Hepatocyte (in vitro differentiated cells): ENCODE measurements at regions not wholly inside any gene's neighbourhood (a gene's known extent, or its start where the extent isn't known, plus 50 kb on each side); places are given as distances from the start of the nearest gene placed in this dataset.

Experiments
- DNase-seq: peaks from one replicate; pipeline ENCODE4 v3.0.0-alpha.2; 2016; ENCODE audit warnings: low spot score
- H2AFZ ChIP-seq: fragments of 200-600 bp; sonication (generic); 2 replicates; pipeline ENCODE4 v1.6.0; 2016; ENCODE audit warnings: antibody characterized with exemption, mild to moderate bottlenecking
- H3K27ac ChIP-seq: fragments of 200-600 bp; sonication (generic); 2 replicates; pipeline ENCODE4 v1.5.1; 2016; ENCODE audit warnings: mild to moderate bottlenecking
- H3K27me3 ChIP-seq: fragments of 200-600 bp; sonication (generic); 2 replicates; pipeline ENCODE4 v1.6.1; 2016
- H3K36me3 ChIP-seq: fragments of 200-600 bp; sonication (generic); replicated peaks from 2 replicates; pipeline ENCODE4 v1.5.1; 2016; ENCODE audit warnings: low read depth; ENCODE audit not compliant: insufficient read depth
- H3K4me1 ChIP-seq: fragments of 200-600 bp; sonication (generic); 2 replicates; pipeline ENCODE4 v1.5.1; 2016; ENCODE audit warnings: mild to moderate bottlenecking, moderate library complexity; ENCODE audit not compliant: insufficient read depth
- H3K4me2 ChIP-seq: fragments of 200-600 bp; sonication (generic); 2 replicates; pipeline ENCODE4 v1.6.0; 2016
- H3K4me3 ChIP-seq: fragments of 200-600 bp; sonication (generic); 2 replicates; pipeline ENCODE4 v1.5.1; 2016; ENCODE audit warnings: mild to moderate bottlenecking
- H3K79me2 ChIP-seq: fragments of 200-600 bp; sonication (generic); 2 replicates; pipeline ENCODE4 v1.6.0; 2017; ENCODE audit warnings: mild to moderate bottlenecking
- H3K9me2 ChIP-seq: fragments of 200-600 bp; sonication (generic); replicated peaks from 2 replicates; pipeline ENCODE4 v1.6.0; 2017; ENCODE audit warnings: mild to moderate bottlenecking; ENCODE audit not compliant: insufficient read depth
- H3K9me3 ChIP-seq: fragments of 200-600 bp; sonication (generic); 2 replicates; pipeline ENCODE4 v1.5.1; 2016; ENCODE audit warnings: low read depth, mild to moderate bottlenecking
- H4K20me1 ChIP-seq: fragments of 200-600 bp; sonication (generic); 2 replicates; pipeline ENCODE4 v1.6.0; 2016; ENCODE audit warnings: mild to moderate bottlenecking; ENCODE audit not compliant: insufficient read depth, poor library complexity, severe bottlenecking
- CTCF ChIP-seq: fragments of 200-600 bp; sonication (generic); IDR thresholded peaks from 2 replicates; pipeline ENCODE4 v1.5.1; 2016; ENCODE audit warnings: antibody characterized with exemption, mild to moderate bottlenecking; ENCODE audit not compliant: poor library complexity
- EZH2 ChIP-seq: fragments of 200-600 bp; sonication (generic); IDR thresholded peaks from 2 replicates; pipeline ENCODE4 v1.6.1; 2016; ENCODE audit warnings: antibody characterized with exemption, mild to moderate bottlenecking, borderline replicate concordance
- EZH2phosphoT487 ChIP-seq: fragments of 200-600 bp; sonication (generic); IDR thresholded peaks from one replicate; pipeline ENCODE4 v1.6.1; 2018; ENCODE audit warnings: antibody characterized with exemption, mild to moderate bottlenecking, low read depth, moderate library complexity; ENCODE audit not compliant: unreplicated experiment, severe bottlenecking
- WGBS: methylation state at CpG from one replicate; pipeline ENCODE4 v1.1.6; 2016; ENCODE audit warnings: low lambda C conversion rate; ENCODE audit errors: missing lambda C conversion rate; 5-methylcytosine and 5-hydroxymethylcytosine counted together

- Histone ChIP-seq H3K4me2 (no peak overlapping the region), H3K27me3 (no peaks in the 10 kb centered on the region), H3K27ac (no peak overlapping the region), H3K9me2 (no peaks in the 10 kb centered on the region), H4K20me1 (no peaks in the 10 kb centered on the region), H3K36me3 (no peaks in the 10 kb centered on the region), H3K79me2 (no peaks in the 10 kb centered on the region), H3K9me3 (no peaks in the 10 kb centered on the region), H2AFZ (no peak overlapping the region), H3K4me3 (no peak overlapping the region), H3K4me1 (no peaks in the 10 kb centered on the region)
- DNase-seq: no peak
- TF ChIP-seq EZH2 (no peak), CTCF (no peak)
Observed at GRCh38 chr1:188660572-188660971, 1817.1 kb downstream of the BRINP3 start.

GRCh38 chr1:188665477-188665876, 1812.2 kb downstream of the BRINP3 start:
- H3K9me2 ChIP-seq: no peaks in the 10 kb centered on the region
- H3K79me2 ChIP-seq: no peaks in the 10 kb centered on the region

GRCh38 chr1:188668083-188668482, 1809.6 kb downstream of the BRINP3 start:
- no peaks in the 10 kb centered on the region for H3K36me3 ChIP-seq
- 96% methylated on average over 2 of the region's 2 CpGs for WGBS
- no peaks in the 10 kb centered on the region for H3K79me2 ChIP-seq
- no peak overlapping the region for H3K4me3 ChIP-seq
- H4K20me1 ChIP-seq: no peaks in the 10 kb centered on the region
- no peak for DNase-seq
- no peaks in the 10 kb centered on the region for H3K4me1 ChIP-seq
- H2AFZ ChIP-seq: no peak overlapping the region
- H3K27ac ChIP-seq: no peak overlapping the region
- no peaks in the 10 kb centered on the region for H3K9me2 ChIP-seq
- TF ChIP-seq EZH2: no peak
- H3K9me3 ChIP-seq: no peaks in the 10 kb centered on the region
- H3K27me3 ChIP-seq: no peaks in the 10 kb centered on the region
- no peak overlapping the region for H3K4me2 ChIP-seq

More at GRCh38 chr1:188665477-188665876, 1812.2 kb downstream of the BRINP3 start:
- no peaks in the 10 kb centered on the region for H3K27me3 ChIP-seq
- no peak overlapping the region for H3K4me3 ChIP-seq
- H3K4me1 ChIP-seq: no peaks in the 10 kb centered on the region
- no peaks in the 10 kb centered on the region for H3K36me3 ChIP-seq
- H3K27ac ChIP-seq: no peak overlapping the region
- H3K9me3 ChIP-seq: no peaks in the 10 kb centered on the region
- H4K20me1 ChIP-seq: no peaks in the 10 kb centered on the region
- TF ChIP-seq EZH2phosphoT487 (no peak), EZH2 (no peak), CTCF (no peak)
- 83% methylated on average over 4 of the region's 4 CpGs for WGBS
- no peak overlapping the region for H2AFZ ChIP-seq
- H3K4me2 ChIP-seq: no peak overlapping the region
- no peak for DNase-seq

- H2AFZ ChIP-seq: no peak overlapping the region
- WGBS: 70% methylated on average over 3 of the region's 3 CpGs
- no peaks in the 10 kb centered on the region for H3K79me2 ChIP-seq
- H3K9me3 ChIP-seq: no peaks in the 10 kb centered on the region
- no peaks in the 10 kb centered on the region for H3K27me3 ChIP-seq
- no peaks in the 10 kb centered on the region for H3K36me3 ChIP-seq
- DNase-seq: no peak
- H3K4me3 ChIP-seq: no peak overlapping the region
- TF ChIP-seq CTCF: no peak
- no peak for TF ChIP-seq EZH2
- no peak for TF ChIP-seq EZH2phosphoT487
- H3K27ac ChIP-seq: no peak overlapping the region
- no peaks in the 10 kb centered on the region for H3K4me1 ChIP-seq
- no peaks in the 10 kb centered on the region for H4K20me1 ChIP-seq
- H3K4me2 ChIP-seq: no peak overlapping the region
- H3K9me2 ChIP-seq: no peaks in the 10 kb centered on the region
Observed at GRCh38 chr1:188669728-188670382, 1807.8 kb downstream of the BRINP3 start.
